Mesothelial cell of epicardium (in vitro differentiated cells): ENCODE measurements at regions not wholly inside any gene's neighbourhood (a gene's known extent, or its start where the extent isn't known, plus 50 kb on each side); places are given as distances from the start of the nearest gene placed in this dataset.

Experiments used
- DNase-seq, 2 experiments: peaks; one replicate each; pipeline ENCODE4 v3.0.0; 2021; ENCODE audit warnings: low spot score in 2 of 2; ENCODE audit not compliant: unreplicated experiment in 2 of 2
- H3K27ac Mint-ChIP-seq: 2 replicates; pipeline ENCODE4 v1.8.0; 2021; ENCODE audit warnings: mixed read lengths
- H3K27me3 Mint-ChIP-seq: 2 replicates; pipeline ENCODE4 v1.8.0; 2021; ENCODE audit warnings: low read depth, mixed read lengths
- H3K36me3 Mint-ChIP-seq: 2 replicates; pipeline ENCODE4 v1.8.0; 2021; ENCODE audit warnings: mixed read lengths
- H3K4me1 Mint-ChIP-seq: 2 replicates; pipeline ENCODE4 v1.8.0; 2021; ENCODE audit warnings: mixed read lengths
- H3K4me3 Mint-ChIP-seq: 2 replicates; pipeline ENCODE4 v1.8.0; 2021; ENCODE audit warnings: mild to moderate bottlenecking, moderate library complexity, mixed read lengths
- H3K9me3 Mint-ChIP-seq: 2 replicates; pipeline ENCODE4 v1.8.0; 2021; ENCODE audit warnings: mixed read lengths
- CTCF ChIP-seq: fragments of 200-600 bp; sonication (generic); IDR thresholded peaks from one replicate; pipeline ENCODE4 v1.5.0; 2021; ENCODE audit warnings: antibody characterized with exemption; ENCODE audit not compliant: unreplicated experiment

GRCh38 chr12:28933176-28933575 is 215.9 kb upstream of the FAR2 start:
- Mint-ChIP-seq H3K4me1 (peaks cover 7% of the 10 kb centered on the region), H3K27ac (no peak overlapping the region), H3K36me3 (no peaks in the 10 kb centered on the region), H3K9me3 (peaks cover 9% of the 10 kb centered on the region), H3K4me3 (no peak overlapping the region), H3K27me3 (no peaks in the 10 kb centered on the region)
- DNase-seq = no peak
- no peak for TF ChIP-seq CTCF

- Mint-ChIP-seq H3K4me1 (peaks cover 15% of the 10 kb centered on the region), H3K9me3 (peaks cover 9% of the 10 kb centered on the region), H3K27ac (no peak overlapping the region), H3K27me3 (no peaks in the 10 kb centered on the region), H3K4me3 (no peak overlapping the region), H3K36me3 (no peaks in the 10 kb centered on the region)
- no peak for DNase-seq
- TF ChIP-seq CTCF = no peak
Observed at GRCh38 chr12:28933864-28934527, 215.1 kb upstream of the FAR2 start.

- no peaks in the 10 kb centered on the region for H3K27me3 Mint-ChIP-seq
- H3K4me1 Mint-ChIP-seq = peaks cover 19% of the 10 kb centered on the region
- H3K4me3 Mint-ChIP-seq = no peak overlapping the region
- no peak for TF ChIP-seq CTCF
- DNase-seq = no peak
- peaks cover 9% of the 10 kb centered on the region for H3K9me3 Mint-ChIP-seq
- H3K27ac Mint-ChIP-seq = no peak overlapping the region
- H3K36me3 Mint-ChIP-seq = no peaks in the 10 kb centered on the region
Observed at GRCh38 chr12:28936221-28936620, 212.9 kb upstream of the FAR2 start.

GRCh38 chr12:28936711-28937110 is 212.4 kb upstream of the FAR2 start:
- Mint-ChIP-seq H3K27me3 (no peaks in the 10 kb centered on the region), H3K27ac (no peak overlapping the region), H3K4me1 (peaks cover 19% of the 10 kb centered on the region), H3K9me3 (peaks cover 9% of the 10 kb centered on the region), H3K4me3 (no peak overlapping the region), H3K36me3 (no peaks in the 10 kb centered on the region)
- TF ChIP-seq CTCF = no peak
- DNase-seq = no peak

- H3K9me3 Mint-ChIP-seq = peaks cover 6% of the 10 kb centered on the region
- no peaks in the 10 kb centered on the region for H3K27me3 Mint-ChIP-seq
- peaks cover 19% of the 10 kb centered on the region for H3K4me1 Mint-ChIP-seq
- DNase-seq = no peak
- TF ChIP-seq CTCF = no peak
- H3K4me3 Mint-ChIP-seq = no peak overlapping the region
- no peak overlapping the region for H3K27ac Mint-ChIP-seq
- no peaks in the 10 kb centered on the region for H3K36me3 Mint-ChIP-seq
Observed at GRCh38 chr12:28937196-28937595, 211.9 kb upstream of the FAR2 start.

- no peak for DNase-seq
- no peak for TF ChIP-seq CTCF
- no peak overlapping the region for H3K27ac Mint-ChIP-seq
- H3K9me3 Mint-ChIP-seq = no peaks in the 10 kb centered on the region
- no peaks in the 10 kb centered on the region for H3K36me3 Mint-ChIP-seq
- H3K4me3 Mint-ChIP-seq = no peak overlapping the region
- peaks cover 19% of the 10 kb centered on the region for H3K4me1 Mint-ChIP-seq
- H3K27me3 Mint-ChIP-seq = no peaks in the 10 kb centered on the region
Observed at GRCh38 chr12:28938056-28938455, 211.0 kb upstream of the FAR2 start.
